ENCODE measurements at regions not wholly inside any gene's neighbourhood (a gene's known extent, or its start where the extent isn't known, plus 50 kb on each side); places are given as distances from the start of the nearest gene placed in this dataset.

GRCh38 chr4:12588582-12588981 lies 895.6 kb downstream of the RAB28 start:
- Histone ChIP-seq H3K4me3 (ENCODE audit: low read length) (no peak overlapping the region), H3K4me1 (ENCODE audit: insufficient read depth, low read length) (no peaks in the 10 kb centered on the region), H2AFZ (ENCODE audit: low read depth, low read length) (no peak overlapping the region), H3K36me3 (ENCODE audit: insufficient read depth, low read length) (no peaks in the 10 kb centered on the region), H3K9me3 (ENCODE audit: low read length) (no peaks in the 10 kb centered on the region), H3K27me3 (ENCODE audit: insufficient read depth, low read length) (no peaks in the 10 kb centered on the region)

GRCh38 chr4:12586242-12587006 lies 897.7 kb downstream of the RAB28 start:
- no peak overlapping the region for H3K4me3 ChIP-seq (ENCODE audit: low read length)
- H3K9me3 ChIP-seq (ENCODE audit: low read length): no peaks in the 10 kb centered on the region
- H3K36me3 ChIP-seq (ENCODE audit: insufficient read depth, low read length): no peaks in the 10 kb centered on the region
- H2AFZ ChIP-seq (ENCODE audit: low read depth, low read length): no peak overlapping the region
- H3K27me3 ChIP-seq (ENCODE audit: insufficient read depth, low read length): no peaks in the 10 kb centered on the region
- H3K4me1 ChIP-seq (ENCODE audit: insufficient read depth, low read length): no peaks in the 10 kb centered on the region

- Histone ChIP-seq H3K36me3 (ENCODE audit: insufficient read depth, low read length) (no peaks in the 10 kb centered on the region), H3K9me3 (ENCODE audit: low read length) (no peaks in the 10 kb centered on the region), H2AFZ (ENCODE audit: low read depth, low read length) (no peak overlapping the region), H3K4me1 (ENCODE audit: insufficient read depth, low read length) (no peaks in the 10 kb centered on the region), H3K27me3 (ENCODE audit: insufficient read depth, low read length) (no peaks in the 10 kb centered on the region), H3K4me3 (ENCODE audit: low read length) (no peak overlapping the region)
These were observed 899.8 kb downstream of the RAB28 start for GRCh38 chr4:12584116-12584875.

GRCh38 chr4:12583275-12583674 lies 900.9 kb downstream of the RAB28 start:
- H3K4me3 ChIP-seq (ENCODE audit: low read length): no peak overlapping the region
- no peaks in the 10 kb centered on the region for H3K36me3 ChIP-seq (ENCODE audit: insufficient read depth, low read length)

GRCh38 chr4:12580787-12581186 lies 903.4 kb downstream of the RAB28 start:
- no peaks in the 10 kb centered on the region for H3K36me3 ChIP-seq (ENCODE audit: insufficient read depth, low read length)
- H3K4me1 ChIP-seq (ENCODE audit: insufficient read depth, low read length): no peaks in the 10 kb centered on the region
- no peak overlapping the region for H2AFZ ChIP-seq (ENCODE audit: low read depth, low read length)
- no peak overlapping the region for H3K4me3 ChIP-seq (ENCODE audit: low read length)
- H3K27me3 ChIP-seq (ENCODE audit: insufficient read depth, low read length): no peaks in the 10 kb centered on the region
- H3K9me3 ChIP-seq (ENCODE audit: low read length): no peaks in the 10 kb centered on the region

More at GRCh38 chr4:12583275-12583674, 900.9 kb downstream of the RAB28 start:
- no peak overlapping the region for H2AFZ ChIP-seq (ENCODE audit: low read depth, low read length)
- no peaks in the 10 kb centered on the region for H3K4me1 ChIP-seq (ENCODE audit: insufficient read depth, low read length)
- H3K27me3 ChIP-seq (ENCODE audit: insufficient read depth, low read length): no peaks in the 10 kb centered on the region
- H3K9me3 ChIP-seq (ENCODE audit: low read length): no peaks in the 10 kb centered on the region

- H3K36me3 ChIP-seq (ENCODE audit: insufficient read depth, low read length): no peaks in the 10 kb centered on the region
- no peaks in the 10 kb centered on the region for H3K4me1 ChIP-seq (ENCODE audit: insufficient read depth, low read length)
- no peak overlapping the region for H2AFZ ChIP-seq (ENCODE audit: low read depth, low read length)
- H3K9me3 ChIP-seq (ENCODE audit: low read length): no peaks in the 10 kb centered on the region
- no peak overlapping the region for H3K4me3 ChIP-seq (ENCODE audit: low read length)
- H3K27me3 ChIP-seq (ENCODE audit: insufficient read depth, low read length): no peaks in the 10 kb centered on the region
These were observed 905.0 kb downstream of the RAB28 start for GRCh38 chr4:12579172-12579571.

GRCh38 chr4:12576409-12576808 lies 907.7 kb downstream of the RAB28 start:
- Histone ChIP-seq H3K36me3 (ENCODE audit: insufficient read depth, low read length) (no peaks in the 10 kb centered on the region), H3K9me3 (ENCODE audit: low read length) (no peaks in the 10 kb centered on the region), H3K4me1 (ENCODE audit: insufficient read depth, low read length) (no peaks in the 10 kb centered on the region)

GRCh38 chr4:12573716-12574115 lies 910.4 kb downstream of the RAB28 start:
- no peaks in the 10 kb centered on the region for H3K27me3 ChIP-seq (ENCODE audit: insufficient read depth, low read length)
- H3K4me3 ChIP-seq (ENCODE audit: low read length): no peak overlapping the region
- H2AFZ ChIP-seq (ENCODE audit: low read depth, low read length): no peak overlapping the region

More at GRCh38 chr4:12576409-12576808, 907.7 kb downstream of the RAB28 start:
- no peak overlapping the region for H3K4me3 ChIP-seq (ENCODE audit: low read length)
- no peak overlapping the region for H2AFZ ChIP-seq (ENCODE audit: low read depth, low read length)
- no peaks in the 10 kb centered on the region for H3K27me3 ChIP-seq (ENCODE audit: insufficient read depth, low read length)

GRCh38 chr4:12562476-12563140 lies 921.5 kb downstream of the RAB28 start:
- Histone ChIP-seq H3K27me3 (ENCODE audit: insufficient read depth, low read length) (no peaks in the 10 kb centered on the region), H2AFZ (ENCODE audit: low read depth, low read length) (no peak overlapping the region), H3K9me3 (ENCODE audit: low read length) (no peaks in the 10 kb centered on the region), H3K4me1 (ENCODE audit: insufficient read depth, low read length) (no peaks in the 10 kb centered on the region), H3K36me3 (ENCODE audit: insufficient read depth, low read length) (no peaks in the 10 kb centered on the region), H3K4me3 (ENCODE audit: low read length) (no peak overlapping the region)

More at GRCh38 chr4:12573716-12574115, 910.4 kb downstream of the RAB28 start:
- Histone ChIP-seq H3K9me3 (ENCODE audit: low read length) (no peaks in the 10 kb centered on the region), H3K4me1 (ENCODE audit: insufficient read depth, low read length) (no peaks in the 10 kb centered on the region), H3K36me3 (ENCODE audit: insufficient read depth, low read length) (no peaks in the 10 kb centered on the region)

- no peaks in the 10 kb centered on the region for H3K27me3 ChIP-seq (ENCODE audit: insufficient read depth, low read length)
- no peak overlapping the region for H2AFZ ChIP-seq (ENCODE audit: low read depth, low read length)
- H3K36me3 ChIP-seq (ENCODE audit: insufficient read depth, low read length): no peaks in the 10 kb centered on the region
- no peak overlapping the region for H3K4me3 ChIP-seq (ENCODE audit: low read length)
- H3K4me1 ChIP-seq (ENCODE audit: insufficient read depth, low read length): no peaks in the 10 kb centered on the region
- no peaks in the 10 kb centered on the region for H3K9me3 ChIP-seq (ENCODE audit: low read length)
These were observed 922.1 kb downstream of the RAB28 start for GRCh38 chr4:12562021-12562420.

- Histone ChIP-seq H2AFZ (ENCODE audit: low read depth, low read length) (no peak overlapping the region), H3K36me3 (ENCODE audit: insufficient read depth, low read length) (no peaks in the 10 kb centered on the region), H3K9me3 (ENCODE audit: low read length) (no peaks in the 10 kb centered on the region), H3K4me1 (ENCODE audit: insufficient read depth, low read length) (no peaks in the 10 kb centered on the region), H3K27me3 (ENCODE audit: insufficient read depth, low read length) (no peaks in the 10 kb centered on the region), H3K4me3 (ENCODE audit: low read length) (no peak overlapping the region)
These were observed 929.1 kb downstream of the RAB28 start for GRCh38 chr4:12555011-12555410.

- Histone ChIP-seq H3K9me3 (ENCODE audit: low read length) (no peaks in the 10 kb centered on the region), H3K4me3 (ENCODE audit: low read length) (no peak overlapping the region), H3K4me1 (ENCODE audit: insufficient read depth, low read length) (no peaks in the 10 kb centered on the region), H2AFZ (ENCODE audit: low read depth, low read length) (no peak overlapping the region), H3K36me3 (ENCODE audit: insufficient read depth, low read length) (no peaks in the 10 kb centered on the region), H3K27me3 (ENCODE audit: insufficient read depth, low read length) (no peaks in the 10 kb centered on the region)
These were observed 935.5 kb downstream of the RAB28 start for GRCh38 chr4:12548678-12549077.

GRCh38 chr4:12545812-12546211 lies 938.3 kb downstream of the RAB28 start:
- Histone ChIP-seq H3K4me1 (ENCODE audit: insufficient read depth, low read length) (no peaks in the 10 kb centered on the region), H3K4me3 (ENCODE audit: low read length) (no peak overlapping the region), H3K9me3 (ENCODE audit: low read length) (no peaks in the 10 kb centered on the region), H3K36me3 (ENCODE audit: insufficient read depth, low read length) (no peaks in the 10 kb centered on the region), H2AFZ (ENCODE audit: low read depth, low read length) (no peak overlapping the region), H3K27me3 (ENCODE audit: insufficient read depth, low read length) (no peaks in the 10 kb centered on the region)

Data from neuron (in vitro differentiated cells).